ENCODE measurements at regions not wholly inside any gene's neighbourhood (a gene's known extent, or its start where the extent isn't known, plus 50 kb on each side); places are given as distances from the start of the nearest gene placed in this dataset.
"Not testable (repeated sequence)": the region's sequence is repeated elsewhere in the genome, so short reads cannot be mapped to it uniquely, and the experiment has no call there.

DNA sequence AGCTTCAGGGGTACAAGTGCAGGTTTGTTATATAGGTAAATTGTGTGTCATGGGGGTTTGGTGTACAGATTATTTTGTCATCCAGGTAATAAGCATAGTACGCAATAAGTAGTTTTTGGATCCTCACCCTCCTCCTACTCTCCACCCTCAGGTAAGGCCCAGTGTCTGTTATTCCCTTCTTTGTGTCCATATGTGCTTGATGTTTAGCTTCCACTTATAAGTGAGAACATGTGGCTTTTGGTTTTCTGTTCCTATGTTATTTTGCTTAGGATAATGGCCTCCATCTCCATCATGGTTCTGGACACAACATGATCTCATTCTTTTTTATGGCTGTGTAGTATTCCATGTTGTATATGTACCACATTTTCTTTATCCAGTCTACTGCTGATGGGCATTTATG lies 298.4 kb downstream of the LIG4 start:
- not testable (repeated sequence) for DNase-seq (ENCODE audit: low read depth, low spot score)

DNA sequence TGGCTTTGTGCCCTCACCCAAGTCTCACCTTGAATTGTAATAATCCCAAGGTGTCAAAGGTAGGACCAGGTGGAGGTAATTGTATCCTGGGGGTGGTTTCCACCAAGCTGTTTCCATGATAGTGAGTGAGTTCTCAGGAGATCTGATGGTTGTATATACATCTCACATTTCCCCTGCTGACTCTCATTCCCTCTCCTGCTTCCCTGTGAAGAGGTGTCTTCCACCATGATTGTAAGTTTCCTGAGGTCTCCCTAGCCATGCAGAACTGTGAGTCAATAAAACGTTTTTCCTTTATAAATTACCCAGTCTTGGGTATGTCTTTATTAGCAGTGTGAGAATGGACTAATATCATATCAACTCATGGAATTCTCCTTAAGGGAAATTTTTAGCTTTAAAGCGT lies 302.6 kb downstream of the LIG4 start:
- no peak for DNase-seq (ENCODE audit: low read depth, low spot score)

DNA sequence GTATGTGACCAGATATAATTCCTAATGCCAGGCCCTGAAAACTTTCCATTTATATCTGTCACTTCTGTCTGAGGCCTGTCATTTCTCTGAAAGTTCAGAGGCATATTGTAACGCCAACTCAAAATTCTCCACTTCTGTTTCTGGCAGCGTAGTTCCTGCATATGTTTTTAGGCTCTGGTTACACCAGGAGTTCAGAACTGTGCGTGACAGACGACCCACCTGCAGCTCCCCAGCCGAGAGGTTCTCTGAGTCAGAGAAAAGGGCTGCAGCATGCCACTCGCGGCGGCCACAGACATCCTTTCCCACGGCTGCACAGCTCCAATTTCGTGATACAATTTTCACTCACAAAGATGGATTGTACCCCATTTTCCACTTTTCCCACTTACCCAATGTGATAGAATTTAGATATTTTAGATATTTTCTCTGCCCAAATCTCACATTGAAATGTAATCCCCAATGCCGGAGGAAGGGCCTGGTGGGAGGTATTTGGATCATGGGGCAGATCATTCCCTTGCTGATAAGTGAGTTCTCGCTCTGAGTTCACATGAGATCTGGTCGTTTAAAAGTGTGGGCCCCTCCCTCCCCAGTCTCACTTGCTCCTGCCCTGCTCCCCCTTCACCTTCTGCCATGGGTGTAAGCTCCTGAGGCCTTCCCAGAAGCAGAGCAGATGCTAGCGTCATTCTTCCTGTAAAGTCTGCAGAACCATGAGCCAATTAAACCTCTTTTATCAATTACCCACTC lies 308.1 kb downstream of the LIG4 start:
- DNase-seq (ENCODE audit: low read depth, low spot score) = no peak

- no peak for DNase-seq (ENCODE audit: low read depth, low spot score)
These were observed 309.2 kb downstream of the LIG4 start for GRCh38 chr13:107906131-107906530.

- DNase-seq (ENCODE audit: low read depth, low spot score) = no peak
These were observed 313.3 kb downstream of the LIG4 start for GRCh38 chr13:107901996-107902562.

DNA sequence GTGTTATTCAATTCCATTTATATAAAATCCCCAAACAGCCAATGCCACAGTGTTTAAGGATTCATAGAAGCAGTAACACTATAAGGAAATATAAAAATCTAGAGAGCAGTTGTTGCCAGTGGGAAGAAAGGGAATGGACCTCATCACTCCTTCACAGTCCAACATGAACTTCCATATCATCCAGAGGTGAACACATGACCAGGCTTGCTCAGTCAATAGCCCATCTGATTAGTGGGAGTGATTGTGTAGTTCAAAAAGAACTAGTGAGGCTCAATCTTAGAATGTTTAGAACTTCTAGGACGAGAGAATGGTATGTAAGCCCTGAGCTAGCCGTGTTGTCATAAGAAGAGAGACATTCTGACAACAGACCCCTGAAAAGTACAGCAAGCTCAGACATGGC lies 314.1 kb downstream of the LIG4 start:
- no peak for DNase-seq (ENCODE audit: low read depth, low spot score)

- DNase-seq (ENCODE audit: low read depth, low spot score) = no peak
These were observed 314.6 kb downstream of the LIG4 start for GRCh38 chr13:107900775-107901174.

GRCh38 chr13:107886118-107886517 lies 329.2 kb downstream of the LIG4 start:
- DNase-seq (ENCODE audit: low read depth, low spot score) = no peak

- no peak for DNase-seq (ENCODE audit: low read depth, low spot score)
These were observed 330.8 kb downstream of the LIG4 start for GRCh38 chr13:107884564-107884963.

GRCh38 chr13:107883561-107884175 lies 331.7 kb downstream of the LIG4 start:
- DNase-seq (ENCODE audit: low read depth, low spot score) = no peak

DNA sequence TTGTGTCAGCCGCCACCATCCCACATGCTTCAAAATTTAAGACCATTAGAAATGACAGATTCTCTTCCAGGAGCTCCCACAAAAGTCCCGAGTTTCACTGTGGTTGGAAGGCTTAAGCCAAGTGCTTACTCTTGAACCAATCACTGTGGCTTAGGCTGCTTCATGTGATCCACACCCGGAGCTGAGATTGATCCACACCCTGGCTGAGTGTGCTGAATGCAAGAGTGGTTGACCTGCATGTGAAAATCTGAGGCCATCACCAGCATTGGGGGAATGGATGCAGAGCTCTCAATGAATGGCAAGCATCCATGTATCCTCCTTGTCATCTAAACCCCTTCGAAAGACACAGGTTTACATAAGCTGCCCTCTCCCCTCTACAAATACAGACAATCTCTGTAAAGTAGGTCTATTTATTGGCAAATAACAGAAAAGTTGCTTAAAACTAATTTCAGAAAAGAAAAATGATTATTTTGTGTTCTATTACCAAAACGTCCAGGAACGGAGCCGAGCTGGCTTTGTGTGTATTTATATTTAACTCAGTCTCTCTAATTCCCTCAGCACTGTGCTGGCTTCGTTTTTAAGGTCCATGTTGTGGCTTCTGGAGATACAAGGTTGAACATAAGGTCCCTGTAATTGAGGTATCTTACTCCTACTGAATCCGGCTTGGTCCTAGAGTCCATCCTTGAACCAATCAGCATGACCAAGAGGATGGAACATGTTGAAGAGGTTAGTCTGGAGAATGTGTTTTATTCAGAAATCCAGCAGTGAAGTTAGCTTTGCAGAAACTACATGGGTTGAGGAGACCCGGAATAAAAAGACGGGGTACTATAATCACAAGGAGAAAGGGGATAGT lies 332.4 kb downstream of the LIG4 start:
- DNase-seq (ENCODE audit: low read depth, low spot score) = no peak

DNA sequence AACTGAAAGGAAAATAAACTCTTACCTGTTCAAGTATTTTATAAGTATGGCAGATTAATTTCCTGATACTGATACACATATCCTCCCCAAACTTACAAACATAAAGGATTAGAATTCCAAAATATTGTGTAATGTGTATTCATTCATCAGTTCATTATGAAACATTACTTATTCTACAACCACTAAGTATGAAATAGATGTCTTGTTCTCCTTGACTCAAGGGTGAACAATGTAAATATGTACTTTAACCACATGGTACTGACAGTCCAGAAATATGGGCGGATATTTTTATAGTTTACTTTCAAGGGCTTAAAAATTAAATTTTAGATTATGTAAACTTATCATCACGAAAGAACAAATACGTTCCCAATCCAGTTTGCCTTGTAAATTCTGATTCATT lies 334.0 kb downstream of the LIG4 start:
- no peak for DNase-seq (ENCODE audit: low read depth, low spot score)

- no peak for DNase-seq (ENCODE audit: low read depth, low spot score)
These were observed 340.9 kb downstream of the LIG4 start for GRCh38 chr13:107874456-107874855.

DNA sequence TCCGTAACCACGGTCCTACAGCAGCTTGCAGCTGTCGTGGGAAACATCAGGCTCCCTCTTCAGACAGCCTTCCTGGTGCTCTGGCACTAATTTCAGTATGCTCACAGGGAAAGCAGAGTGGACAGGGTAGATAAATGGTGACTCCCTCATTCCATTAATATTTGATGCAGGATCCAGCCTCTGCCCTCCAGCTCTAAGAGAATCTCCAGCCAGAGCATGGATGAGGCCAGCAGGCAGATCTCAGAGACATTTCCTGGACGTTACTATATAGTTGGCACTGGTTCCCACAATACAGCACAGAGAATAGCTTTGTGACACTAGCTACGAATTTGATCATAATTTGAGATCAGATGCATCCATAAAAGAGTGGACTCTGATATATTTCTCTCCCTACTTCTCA lies 341.4 kb downstream of the LIG4 start:
- DNase-seq (ENCODE audit: low read depth, low spot score) = no peak

GRCh38 chr13:107870400-107870799 lies 344.9 kb downstream of the LIG4 start:
- DNase-seq (ENCODE audit: low read depth, low spot score) = no peak

- no peak for DNase-seq (ENCODE audit: low read depth, low spot score)
These were observed 347.4 kb downstream of the LIG4 start for GRCh38 chr13:107867701-107868661.

- no peak for DNase-seq (ENCODE audit: low read depth, low spot score)
These were observed 348.3 kb downstream of the LIG4 start for GRCh38 chr13:107866941-107867623.

GRCh38 chr13:107866032-107866940 lies 349.1 kb downstream of the LIG4 start:
- DNase-seq (ENCODE audit: low read depth, low spot score) = no peak

GRCh38 chr13:107865643-107866031 lies 349.7 kb downstream of the LIG4 start:
- DNase-seq (ENCODE audit: low read depth, low spot score) = no peak

DNA sequence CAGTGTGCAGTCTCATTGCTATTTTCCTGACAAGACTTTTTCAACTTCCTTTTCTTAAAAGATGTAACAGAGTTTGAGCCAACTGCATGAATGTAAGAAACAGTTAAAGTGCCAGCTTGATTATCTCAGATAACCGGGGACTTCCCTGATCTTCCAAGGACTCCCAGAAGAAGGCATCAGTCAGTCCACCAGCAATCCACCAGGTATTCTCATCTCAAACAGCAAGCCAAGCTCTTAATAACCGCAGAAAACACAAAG lies 350.1 kb downstream of the LIG4 start:
- DNase-seq (ENCODE audit: low read depth, low spot score) = no peak

All from activated CD4-positive, CD25-positive, alpha-beta regulatory T cell treated with anti-CD3 and anti-CD28 coated beads, Interleukin-2, amount 50 U/mL, for 16 hours (primary cell).